ENCODE measurements at regions not wholly inside any gene's neighbourhood (a gene's known extent, or its start where the extent isn't known, plus 50 kb on each side); places are given as distances from the start of the nearest gene placed in this dataset.
"Not testable (repeated sequence)": the region's sequence is repeated elsewhere in the genome, so short reads cannot be mapped to it uniquely, and the experiment has no call there.

GRCh38 chrY:3913939-3914338 lies 335.1 kb downstream of the TGIF2LY start:
- H3K79me2 ChIP-seq (ENCODE audit: control insufficient read depth in 1 of 2, insufficient read depth in 2 of 2, low read length in 2 of 2); H3K36me3 ChIP-seq (ENCODE audit: control insufficient read depth in 2 of 4, insufficient read depth in 4 of 4, low read length in 3 of 4); H3K4me2 ChIP-seq (ENCODE audit: insufficient read depth in 1 of 2, low read depth in 2 of 2, low read length in 2 of 2); POLR2A ChIA-PET (ENCODE audit: partially characterized antibody); H3K9me3 ChIP-seq (ENCODE audit: insufficient read depth in 2 of 2, low read depth in 1 of 2, low read length in 1 of 2); H3K23me2 ChIP-seq (ENCODE audit: low read depth, low read length); H4K91ac ChIP-seq (replicated peaks; ENCODE audit: insufficient read length, low read length); H2AFZ ChIP-seq (ENCODE audit: low read length); CTCF ChIA-PET (ENCODE audit: partially characterized antibody); H4K5ac ChIP-seq (ENCODE audit: insufficient read length, low read depth, low read length); H3K4ac ChIP-seq (replicated peaks; ENCODE audit: insufficient read length, low read depth, low read length); H3K27ac ChIP-seq (ENCODE audit: low read depth, low read length); H3K4me1 ChIP-seq (replicated peaks in 1 of 4; ENCODE audit: control insufficient read depth in 3 of 4, insufficient read depth in 4 of 4, low read length in 3 of 4); H3K14ac ChIP-seq (ENCODE audit: insufficient read length); H2AK5ac ChIP-seq (ENCODE audit: low read depth, low read length); H2BK15ac ChIP-seq (ENCODE audit: low read length); H3K56ac ChIP-seq (replicated peaks; ENCODE audit: insufficient read length, low read depth, low read length); H3K23ac ChIP-seq (ENCODE audit: insufficient read length); H3K4me3 ChIP-seq (ENCODE audit: extremely low read depth in 1 of 4, insufficient read depth in 2 of 4, low read depth in 3 of 4, low read length in 4 of 4); H2BK120ac ChIP-seq (replicated peaks; ENCODE audit: low read depth, low read length); H3K27me3 ChIP-seq (replicated peaks in 1 of 4; ENCODE audit: control insufficient read depth in 3 of 4, extremely low read depth in 1 of 4, insufficient read depth in 3 of 4, low read length in 3 of 4); H4K20me1 ChIP-seq (replicated peaks in 1 of 2; ENCODE audit: control insufficient read depth in 1 of 2, insufficient read depth in 2 of 2, low read length in 2 of 2); H2BK12ac ChIP-seq (ENCODE audit: low read depth, low read length); H4K8ac ChIP-seq (ENCODE audit: extremely low read depth, insufficient read depth, low read length); DNase-seq (ENCODE audit: low read depth in 1 of 2, low spot score in 2 of 2); H3K9ac ChIP-seq (replicated peaks in 1 of 4; ENCODE audit: extremely low read depth in 1 of 4, low read depth in 3 of 4, low read length in 3 of 4); H2BK20ac ChIP-seq (ENCODE audit: low read length); H3K18ac ChIP-seq (ENCODE audit: extremely low read depth, low read length); H3K79me1 ChIP-seq (ENCODE audit: low read depth, low read length); H2BK5ac ChIP-seq (ENCODE audit: low read depth, low read length): not testable (repeated sequence)
- TF ChIP-seq RAD21 (IDR thresholded peaks at IDR 0.05 in 1 of 2, conservative IDR thresholded peaks at IDR 0.05 in 1 of 2; ENCODE audit: low read depth in 2 of 2, low read length in 2 of 2), result peak; percentile 34 to 55
- peak in 2 of 3 experiments; percentile 6 to 17; a peak in 1 of 4 replicates for TF ChIP-seq CTCF (IDR thresholded peaks at IDR 0.05; ENCODE audit: control extremely low read depth in 1 of 3, insufficient read depth in 1 of 3, low read depth in 1 of 3, low read length in 3 of 3)
- 100% methylated on average over 1 of the region's 1 CpG; no CpG with 5 or more reads in 1 of the 2 experiments for WGBS, 2 experiments (ENCODE audit: extremely low coverage in 1 of 2, insufficient coverage in 1 of 2, insufficient read length in 1 of 2, insufficient replicate concordance in 2 of 2, low coverage in 1 of 2, low lambda C conversion rate in 2 of 2, missing lambda C conversion rate in 1 of 2)
- FAIRE-seq, result peak; percentile 97
